GM12874 (cell line): ENCODE measurements at regions not wholly inside any gene's neighbourhood (a gene's known extent, or its start where the extent isn't known, plus 50 kb on each side); places are given as distances from the start of the nearest gene placed in this dataset.

Source experiments
- CTCF ChIP-seq: IDR thresholded peaks from 2 replicates; pipeline ENCODE4 v1.5.1; 2011; ENCODE audit warnings: low read depth, mild to moderate bottlenecking, control low read depth, low read length, moderate library complexity; ENCODE audit not compliant: insufficient read depth

- no peak for TF ChIP-seq CTCF
Measured at GRCh38 chr2:147547440-147547839, 297.4 kb upstream of the ACVR2A start.

- no peak for TF ChIP-seq CTCF
Measured at GRCh38 chr2:147546109-147546508, 298.7 kb upstream of the ACVR2A start.

GRCh38 chr2:147543056-147543455 lies 301.8 kb upstream of the ACVR2A start:
- TF ChIP-seq CTCF, result no peak

GRCh38 chr2:147542351-147542750 lies 302.5 kb upstream of the ACVR2A start:
- no peak for TF ChIP-seq CTCF

- no peak for TF ChIP-seq CTCF
Measured at GRCh38 chr2:147541314-147541713, 303.5 kb upstream of the ACVR2A start.

- TF ChIP-seq CTCF, result no peak
Measured at GRCh38 chr2:147538821-147539220, 306.0 kb upstream of the ACVR2A start.

GRCh38 chr2:147538088-147538487 lies 306.7 kb upstream of the ACVR2A start:
- TF ChIP-seq CTCF, result no peak

- no peak for TF ChIP-seq CTCF
Measured at GRCh38 chr2:147531269-147531668, 313.6 kb upstream of the ACVR2A start.
